GM13976 (cell line): ENCODE measurements at regions not wholly inside any gene's neighbourhood (a gene's known extent, or its start where the extent isn't known, plus 50 kb on each side); places are given as distances from the start of the nearest gene placed in this dataset.
"Not testable (repeated sequence)": the region's sequence is repeated elsewhere in the genome, so short reads cannot be mapped to it uniquely, and the experiment has no call there.

Experiments
- DNase-seq: peaks from one replicate; pipeline ENCODE4 v3.0.0; 2012; ENCODE audit warnings: low spot score
- in situ Hi-C: fragments of 300-500 bp; cut with MboI; formaldehyde crosslinking; loops from one replicate; pipeline ENCODE4 v1.12.0; 2022; ENCODE audit warnings: low sequenced_read_pairs, mixed read lengths, inconsistent platforms; ENCODE audit not compliant: unreplicated experiment
- TF ChIP-seq, protein P1 (sequence below): IDR thresholded peaks from 2 replicates; pipeline ENCODE4 v1.5.1; 2012; ENCODE audit warnings: borderline replicate concordance, mild to moderate bottlenecking; ENCODE audit not compliant: insufficient read depth; ENCODE audit errors: extremely low read depth, missing control alignments, control extremely low read depth

DNA sequence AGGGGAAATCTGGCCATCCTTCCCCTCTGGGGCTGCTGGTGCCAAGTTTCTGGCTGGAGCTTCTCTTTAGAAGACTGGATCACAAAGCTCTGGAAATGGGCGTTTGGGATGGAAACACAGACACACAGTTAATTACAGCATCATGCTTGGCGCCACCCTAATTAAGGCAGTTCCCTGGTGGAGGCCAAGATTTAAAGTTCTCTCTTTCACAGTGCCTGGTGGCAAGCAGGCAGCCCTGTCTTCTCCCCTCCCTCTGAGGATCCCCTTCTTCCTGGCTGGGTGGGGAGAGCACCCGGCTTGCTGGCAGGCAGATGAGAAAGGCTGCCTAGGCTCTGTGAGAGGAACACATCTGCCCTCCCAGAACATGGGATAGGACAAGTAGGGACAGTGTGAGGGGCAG lies 59.0 kb upstream of the NKD1 start:
- in situ Hi-C loops = no loop called here
- DNase-seq = no peak
- TF ChIP-seq, protein P1, sequence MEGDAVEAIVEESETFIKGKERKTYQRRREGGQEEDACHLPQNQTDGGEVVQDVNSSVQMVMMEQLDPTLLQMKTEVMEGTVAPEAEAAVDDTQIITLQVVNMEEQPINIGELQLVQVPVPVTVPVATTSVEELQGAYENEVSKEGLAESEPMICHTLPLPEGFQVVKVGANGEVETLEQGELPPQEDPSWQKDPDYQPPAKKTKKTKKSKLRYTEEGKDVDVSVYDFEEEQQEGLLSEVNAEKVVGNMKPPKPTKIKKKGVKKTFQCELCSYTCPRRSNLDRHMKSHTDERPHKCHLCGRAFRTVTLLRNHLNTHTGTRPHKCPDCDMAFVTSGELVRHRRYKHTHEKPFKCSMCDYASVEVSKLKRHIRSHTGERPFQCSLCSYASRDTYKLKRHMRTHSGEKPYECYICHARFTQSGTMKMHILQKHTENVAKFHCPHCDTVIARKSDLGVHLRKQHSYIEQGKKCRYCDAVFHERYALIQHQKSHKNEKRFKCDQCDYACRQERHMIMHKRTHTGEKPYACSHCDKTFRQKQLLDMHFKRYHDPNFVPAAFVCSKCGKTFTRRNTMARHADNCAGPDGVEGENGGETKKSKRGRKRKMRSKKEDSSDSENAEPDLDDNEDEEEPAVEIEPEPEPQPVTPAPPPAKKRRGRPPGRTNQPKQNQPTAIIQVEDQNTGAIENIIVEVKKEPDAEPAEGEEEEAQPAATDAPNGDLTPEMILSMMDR = no peak

DNA sequence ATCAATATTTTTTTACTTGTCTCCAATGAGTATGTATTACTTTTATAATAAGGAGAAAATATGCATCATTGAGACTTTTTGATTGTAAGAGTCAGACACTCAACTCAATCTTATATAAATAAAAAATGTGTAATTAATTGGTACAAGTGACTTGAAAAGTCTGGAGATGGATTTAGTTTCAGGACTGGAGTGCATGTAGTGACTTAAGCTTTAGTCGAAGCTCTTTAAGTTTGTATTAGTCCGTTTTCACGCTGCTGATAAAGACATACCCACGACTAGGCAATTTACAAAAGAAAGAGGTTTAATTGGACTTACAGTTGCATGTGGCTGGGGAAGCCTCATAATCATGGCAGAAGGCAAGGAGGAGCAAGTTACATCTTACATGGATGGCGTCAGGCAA lies 60.7 kb upstream of the NKD1 start:
- no peak for DNase-seq
- TF ChIP-seq, protein P1 = no peak
- in situ Hi-C loops = no loop called here

DNA sequence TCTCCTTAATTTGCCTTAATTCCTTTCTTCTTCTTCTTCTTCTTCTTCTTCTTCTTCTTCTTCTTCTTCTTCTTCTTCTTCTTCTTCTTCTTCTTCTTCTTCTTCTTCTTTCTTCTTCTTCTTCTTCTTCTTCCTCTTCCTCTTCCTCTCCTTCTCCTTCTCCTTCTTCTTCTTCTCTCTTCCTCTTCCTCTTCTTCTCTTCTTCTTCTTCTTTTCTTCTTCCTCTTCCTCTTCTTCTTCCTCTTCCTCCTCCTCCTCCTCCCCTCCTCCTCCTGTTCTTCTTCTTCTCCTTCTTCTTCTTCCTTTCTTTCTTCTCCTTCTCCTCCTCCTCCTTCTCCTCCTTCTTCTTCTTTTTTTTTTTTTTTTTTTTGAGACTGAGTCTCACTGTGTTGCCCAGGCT lies 62.0 kb upstream of the NKD1 start:
- in situ Hi-C loops, DNase-seq: not testable (repeated sequence)

DNA sequence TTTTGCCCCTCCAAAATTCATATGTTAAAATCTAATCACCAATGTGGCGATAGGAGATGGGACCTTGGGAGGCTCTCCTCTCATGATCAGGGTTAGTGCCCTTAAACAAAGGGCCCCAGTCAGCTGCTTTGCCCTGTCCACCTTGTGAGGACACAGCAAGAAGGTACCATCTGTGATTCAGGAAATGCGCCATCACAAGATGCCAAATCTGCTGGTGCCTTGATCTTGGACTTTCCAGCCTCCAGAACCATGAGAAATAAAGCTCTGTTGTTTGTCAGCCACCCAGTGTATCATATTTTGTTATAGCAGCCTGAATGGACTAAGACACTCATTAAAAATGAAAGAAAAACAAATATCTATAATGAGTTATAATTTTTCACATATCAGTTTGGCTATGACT lies 63.0 kb upstream of the NKD1 start:
- TF ChIP-seq, protein P1 = no peak
- in situ Hi-C loops = no loop called here

DNA sequence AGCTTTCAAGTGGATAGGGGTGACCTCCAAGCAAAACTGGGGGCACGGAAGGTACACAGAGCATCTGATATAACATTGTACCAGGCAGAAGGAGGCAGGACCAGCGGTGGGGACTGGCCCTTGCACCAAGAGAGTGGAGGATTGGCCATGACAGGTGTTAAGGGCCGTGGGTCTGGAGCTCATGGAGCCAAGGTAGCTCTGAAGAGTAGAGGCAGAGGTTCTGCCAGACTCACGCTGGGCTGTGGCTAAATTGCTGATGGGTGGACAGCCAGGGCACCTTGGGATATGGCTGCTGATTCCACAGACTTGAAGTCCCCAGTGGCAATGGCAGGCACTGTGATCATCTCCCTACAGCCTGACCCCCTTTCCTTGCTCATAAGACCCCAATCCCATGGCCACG lies 65.9 kb upstream of the NKD1 start:
- in situ Hi-C loops = no loop called here
- DNase-seq = no peak
- TF ChIP-seq, protein P1 = no peak

More for the DNA sequence above, 63.0 kb upstream of the NKD1 start:
- no peak for DNase-seq

DNA sequence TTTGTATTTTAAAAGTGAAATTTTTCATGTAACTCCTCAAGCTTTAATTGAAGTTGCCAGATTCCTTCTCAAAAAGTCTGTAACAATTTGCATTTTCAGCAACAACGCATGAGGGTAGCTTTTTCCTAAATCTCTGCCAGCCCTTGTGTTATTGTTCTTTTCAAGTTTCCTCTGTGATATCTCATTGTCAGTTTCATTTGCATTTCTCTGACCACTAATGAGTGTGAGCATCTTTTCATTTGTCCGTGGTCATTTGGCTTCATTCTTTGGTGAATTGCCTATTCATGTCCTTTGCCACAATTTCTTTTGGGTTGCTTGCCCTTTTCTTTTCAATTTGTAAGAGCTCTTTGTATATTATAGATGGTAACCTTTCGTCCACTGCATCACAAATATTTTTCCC lies 68.0 kb upstream of the NKD1 start:
- TF ChIP-seq, protein P1 = no peak
- no peak for DNase-seq
- in situ Hi-C loops = no loop called here

DNA sequence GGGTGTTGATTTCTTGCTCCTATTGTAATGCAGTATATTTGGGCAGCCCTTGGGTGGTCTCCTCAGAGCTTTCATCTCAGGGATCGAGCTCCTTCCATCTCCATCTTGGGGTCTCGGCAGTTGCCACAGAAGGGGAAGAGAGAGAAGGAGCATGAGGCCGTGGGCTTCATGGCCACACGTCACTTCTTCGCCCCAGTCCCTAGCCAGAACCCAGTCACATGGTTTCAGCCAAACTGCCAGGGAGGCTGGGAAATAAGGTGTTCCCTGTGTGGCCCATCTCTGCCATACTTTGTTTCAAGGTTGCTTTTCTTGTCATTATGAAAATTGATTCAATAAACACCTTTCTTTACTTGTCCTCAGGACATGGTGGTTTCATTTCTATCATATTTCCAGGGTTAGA lies 68.4 kb upstream of the NKD1 start:
- in situ Hi-C loops = no loop called here
- DNase-seq = no peak

More for the DNA sequence above, 68.4 kb upstream of the NKD1 start:
- TF ChIP-seq, protein P1 = no peak
